ENCODE measurements at regions not wholly inside any gene's neighbourhood (a gene's known extent, or its start where the extent isn't known, plus 50 kb on each side); places are given as distances from the start of the nearest gene placed in this dataset.
"Not testable (repeated sequence)": the region's sequence is repeated elsewhere in the genome, so short reads cannot be mapped to it uniquely, and the experiment has no call there.

GRCh38 chr7:37552030-37552429 is 103.4 kb upstream of the ELMO1 start:
- no peak for TF ChIP-seq CTCF (IDR thresholded peaks at IDR 0.05; ENCODE audit: low read length, missing control alignments)
- DNase-seq (ENCODE audit: low read depth), result no peak
- no peak overlapping the region for H3K4me3 ChIP-seq (replicated peaks; ENCODE audit: low read depth, low read length)

GRCh38 chr7:37552439-37552838 is 103.8 kb upstream of the ELMO1 start:
- DNase-seq (ENCODE audit: low read depth); H3K4me3 ChIP-seq (replicated peaks; ENCODE audit: low read depth, low read length): not testable (repeated sequence)

- DNase-seq (ENCODE audit: low read depth), result no peak
- H3K4me3 ChIP-seq (replicated peaks; ENCODE audit: low read depth, low read length), result no peak overlapping the region
- TF ChIP-seq CTCF (IDR thresholded peaks at IDR 0.05; ENCODE audit: low read length, missing control alignments), result no peak
These were observed 106.9 kb upstream of the ELMO1 start for GRCh38 chr7:37555528-37555927.

GRCh38 chr7:37557571-37558209 is 109.0 kb upstream of the ELMO1 start:
- TF ChIP-seq CTCF (IDR thresholded peaks at IDR 0.05; ENCODE audit: low read length, missing control alignments), result no peak

GRCh38 chr7:37558320-37559096 is 109.8 kb upstream of the ELMO1 start:
- no peak overlapping the region for H3K4me3 ChIP-seq (replicated peaks; ENCODE audit: low read depth, low read length)
- no peak for DNase-seq (ENCODE audit: low read depth)

More at GRCh38 chr7:37557571-37558209, 109.0 kb upstream of the ELMO1 start:
- no peak overlapping the region for H3K4me3 ChIP-seq (replicated peaks; ENCODE audit: low read depth, low read length)
- DNase-seq (ENCODE audit: low read depth), result no peak

GRCh38 chr7:37570145-37570544 is 113.4 kb upstream of the GPR141 start:
- DNase-seq (ENCODE audit: low read depth), result no peak
- no peak for TF ChIP-seq CTCF (IDR thresholded peaks at IDR 0.05; ENCODE audit: low read length, missing control alignments)
- no peak overlapping the region for H3K4me3 ChIP-seq (replicated peaks; ENCODE audit: low read depth, low read length)

More at GRCh38 chr7:37558320-37559096, 109.8 kb upstream of the ELMO1 start:
- TF ChIP-seq CTCF (IDR thresholded peaks at IDR 0.05; ENCODE audit: low read length, missing control alignments), result no peak

- no peak for DNase-seq (ENCODE audit: low read depth)
- no peak for TF ChIP-seq CTCF (IDR thresholded peaks at IDR 0.05; ENCODE audit: low read length, missing control alignments)
- no peak overlapping the region for H3K4me3 ChIP-seq (replicated peaks; ENCODE audit: low read depth, low read length)
These were observed 111.8 kb upstream of the GPR141 start for GRCh38 chr7:37571806-37572205.

Data from fibroblast of pulmonary artery (primary cell).